ENCODE measurements at regions not wholly inside any gene's neighbourhood (a gene's known extent, or its start where the extent isn't known, plus 50 kb on each side); places are given as distances from the start of the nearest gene placed in this dataset.

DNA sequence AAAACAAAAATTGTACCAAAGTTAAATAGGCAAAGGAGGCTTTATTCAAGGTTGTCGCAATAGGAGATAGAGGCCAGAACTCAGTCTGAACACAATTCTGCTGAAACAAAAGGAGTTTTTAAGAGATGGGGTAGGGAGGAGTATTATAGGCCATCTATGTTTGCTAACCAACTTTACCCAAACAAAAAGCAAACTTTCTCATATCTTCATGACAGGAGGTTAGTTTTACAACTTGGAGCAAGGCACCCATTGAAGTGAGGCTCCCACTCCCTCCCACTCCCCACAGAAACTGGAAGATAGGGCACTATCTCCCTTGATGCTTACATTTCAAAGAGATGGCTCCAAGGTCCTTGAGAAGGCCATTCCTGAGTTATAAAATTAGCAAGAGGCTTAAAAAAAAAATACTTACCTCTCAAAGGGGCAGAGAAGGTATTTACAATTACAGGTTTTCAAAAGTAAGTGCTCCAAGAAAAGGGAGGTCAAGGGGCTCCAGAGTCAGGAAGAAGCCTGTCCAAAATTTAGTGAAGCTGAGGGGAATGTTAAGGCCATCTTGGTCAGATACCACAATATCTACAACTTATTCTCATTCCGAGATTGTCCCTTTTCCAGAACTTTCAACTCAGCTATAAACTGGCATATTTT is 84.4 kb upstream of the DHRS4 start:
- TF ChIP-seq, protein P1, sequence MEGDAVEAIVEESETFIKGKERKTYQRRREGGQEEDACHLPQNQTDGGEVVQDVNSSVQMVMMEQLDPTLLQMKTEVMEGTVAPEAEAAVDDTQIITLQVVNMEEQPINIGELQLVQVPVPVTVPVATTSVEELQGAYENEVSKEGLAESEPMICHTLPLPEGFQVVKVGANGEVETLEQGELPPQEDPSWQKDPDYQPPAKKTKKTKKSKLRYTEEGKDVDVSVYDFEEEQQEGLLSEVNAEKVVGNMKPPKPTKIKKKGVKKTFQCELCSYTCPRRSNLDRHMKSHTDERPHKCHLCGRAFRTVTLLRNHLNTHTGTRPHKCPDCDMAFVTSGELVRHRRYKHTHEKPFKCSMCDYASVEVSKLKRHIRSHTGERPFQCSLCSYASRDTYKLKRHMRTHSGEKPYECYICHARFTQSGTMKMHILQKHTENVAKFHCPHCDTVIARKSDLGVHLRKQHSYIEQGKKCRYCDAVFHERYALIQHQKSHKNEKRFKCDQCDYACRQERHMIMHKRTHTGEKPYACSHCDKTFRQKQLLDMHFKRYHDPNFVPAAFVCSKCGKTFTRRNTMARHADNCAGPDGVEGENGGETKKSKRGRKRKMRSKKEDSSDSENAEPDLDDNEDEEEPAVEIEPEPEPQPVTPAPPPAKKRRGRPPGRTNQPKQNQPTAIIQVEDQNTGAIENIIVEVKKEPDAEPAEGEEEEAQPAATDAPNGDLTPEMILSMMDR (IDR thresholded peaks at IDR 0.05; ENCODE audit: unreplicated experiment): no peak
- Mint-ChIP-seq H3K27ac (ENCODE audit: unreplicated experiment) (no peak overlapping the region), H3K27me3 (ENCODE audit: unreplicated experiment) (peaks cover 54% of the 10 kb centered on the region), H3K4me3 (ENCODE audit: low read depth, unreplicated experiment) (no peak overlapping the region), H3K36me3 (ENCODE audit: insufficient read depth, unreplicated experiment) (no peaks in the 10 kb centered on the region), H3K9me3 (ENCODE audit: low read depth, unreplicated experiment) (no peaks in the 10 kb centered on the region), H3K4me1 (ENCODE audit: low read depth, unreplicated experiment) (no peaks in the 10 kb centered on the region)
- BruUV-seq (replicated peaks): no TSS peak
- CTCF ChIA-PET: no interaction called here
- DNase-seq: no peak
- intact Hi-C loops (cut with micrococcal nuclease; ENCODE audit: unreplicated experiment): no loop called here

DNA sequence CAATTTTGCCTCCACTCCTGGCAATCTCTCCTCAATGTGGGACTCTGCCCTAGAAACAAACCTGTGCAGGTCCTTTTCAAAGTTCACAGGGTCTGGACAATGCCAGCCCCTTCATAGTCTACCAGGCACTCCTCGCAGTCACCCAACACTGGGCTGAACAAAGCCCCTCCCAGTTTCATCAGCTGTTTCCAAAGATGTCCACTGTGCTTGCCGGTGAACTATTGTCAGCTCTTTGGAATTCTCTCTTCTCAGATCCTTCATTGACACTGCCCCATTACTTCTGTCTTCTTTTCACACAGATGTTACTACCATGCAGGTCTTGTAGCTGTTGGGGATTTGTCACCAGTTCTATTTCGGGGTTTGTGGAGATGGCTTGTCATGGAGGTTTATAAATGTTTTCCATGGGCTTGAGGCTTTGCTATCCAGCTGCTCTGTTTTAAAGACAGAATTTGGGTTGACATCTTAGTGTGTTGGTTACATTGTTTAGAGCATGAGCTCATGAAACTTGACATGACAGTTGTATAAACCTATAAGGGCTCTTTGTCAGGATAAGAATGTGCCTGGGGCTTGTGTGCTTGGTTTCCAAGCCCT is 77.3 kb upstream of the DHRS4 start:
- Mint-ChIP-seq H3K4me3 (ENCODE audit: low read depth, unreplicated experiment) (no peak overlapping the region), H3K4me1 (ENCODE audit: low read depth, unreplicated experiment) (no peaks in the 10 kb centered on the region), H3K27ac (ENCODE audit: unreplicated experiment) (no peak overlapping the region), H3K9me3 (ENCODE audit: low read depth, unreplicated experiment) (no peaks in the 10 kb centered on the region), H3K27me3 (ENCODE audit: unreplicated experiment) (no peaks in the 10 kb centered on the region), H3K36me3 (ENCODE audit: insufficient read depth, unreplicated experiment) (no peaks in the 10 kb centered on the region)
- CTCF ChIA-PET: no interaction called here
- no TSS peak for BruUV-seq (replicated peaks)
- intact Hi-C loops (cut with micrococcal nuclease; ENCODE audit: unreplicated experiment): no loop called here
- TF ChIP-seq, protein P1 (IDR thresholded peaks at IDR 0.05; ENCODE audit: unreplicated experiment): no peak
- DNase-seq: no peak

DNA sequence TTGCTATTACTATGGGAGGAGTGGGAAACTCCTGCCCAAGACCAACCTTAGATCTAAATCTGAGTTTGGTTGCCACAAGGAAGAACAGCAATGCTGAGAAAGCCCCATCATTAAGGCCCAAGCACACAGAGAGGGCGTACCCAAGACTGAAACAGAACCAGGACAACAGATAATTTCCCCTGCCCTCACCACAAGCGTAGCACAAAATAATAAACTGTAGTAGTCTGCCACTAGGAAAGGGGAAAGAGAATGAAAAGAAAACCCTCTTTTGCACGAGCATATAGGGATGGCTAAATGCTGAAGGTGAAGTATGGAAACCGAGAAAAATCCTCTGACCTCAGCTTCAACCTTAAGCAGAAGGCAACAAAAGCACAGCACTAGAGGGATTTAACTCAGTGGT is 76.5 kb upstream of the DHRS4 start:
- TF ChIP-seq, protein P1 (IDR thresholded peaks at IDR 0.05; ENCODE audit: unreplicated experiment): no peak
- Mint-ChIP-seq H3K27me3 (ENCODE audit: unreplicated experiment) (no peaks in the 10 kb centered on the region), H3K9me3 (ENCODE audit: low read depth, unreplicated experiment) (no peaks in the 10 kb centered on the region), H3K4me3 (ENCODE audit: low read depth, unreplicated experiment) (no peak overlapping the region), H3K4me1 (ENCODE audit: low read depth, unreplicated experiment) (no peaks in the 10 kb centered on the region), H3K36me3 (ENCODE audit: insufficient read depth, unreplicated experiment) (no peaks in the 10 kb centered on the region), H3K27ac (ENCODE audit: unreplicated experiment) (no peak overlapping the region)
- intact Hi-C loops (cut with micrococcal nuclease; ENCODE audit: unreplicated experiment): no loop called here
- no peak for DNase-seq
- CTCF ChIA-PET: no interaction called here
- no TSS peak for BruUV-seq (replicated peaks)

DNA sequence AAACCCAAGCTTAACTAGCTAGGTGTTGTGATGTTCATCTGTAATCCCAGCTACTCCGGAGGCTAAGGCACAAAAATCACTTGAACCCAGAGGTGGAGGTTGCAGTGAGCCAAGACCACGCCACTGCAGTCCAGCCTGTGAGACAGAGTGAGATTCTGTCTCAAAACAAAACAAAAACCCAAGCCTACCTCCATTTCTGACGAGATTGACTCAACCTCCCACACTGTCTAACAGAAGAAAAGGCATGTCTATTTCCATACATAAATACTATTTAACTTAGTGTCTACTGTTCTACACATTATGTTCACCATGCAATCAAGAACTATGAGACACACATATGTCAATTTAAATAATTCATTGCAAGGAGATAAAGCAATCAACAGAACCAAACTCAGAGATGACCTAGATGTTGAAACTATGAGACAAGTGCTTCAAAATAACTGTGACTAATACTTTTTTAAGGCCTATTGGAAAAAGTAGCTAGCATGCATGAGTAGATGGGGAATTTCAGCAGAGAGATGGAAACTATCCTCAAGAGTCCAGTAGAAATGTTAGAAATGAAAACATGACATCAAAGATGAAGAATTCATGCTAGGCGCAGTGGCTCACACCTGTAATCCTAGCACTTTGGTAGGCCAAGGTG is 75.9 kb upstream of the DHRS4 start:
- Mint-ChIP-seq H3K4me3 (ENCODE audit: low read depth, unreplicated experiment) (no peak overlapping the region), H3K27ac (ENCODE audit: unreplicated experiment) (no peak overlapping the region), H3K36me3 (ENCODE audit: insufficient read depth, unreplicated experiment) (no peaks in the 10 kb centered on the region), H3K4me1 (ENCODE audit: low read depth, unreplicated experiment) (no peaks in the 10 kb centered on the region), H3K9me3 (ENCODE audit: low read depth, unreplicated experiment) (no peaks in the 10 kb centered on the region), H3K27me3 (ENCODE audit: unreplicated experiment) (no peaks in the 10 kb centered on the region)
- CTCF ChIA-PET: no interaction called here
- DNase-seq: no peak
- intact Hi-C loops (cut with micrococcal nuclease; ENCODE audit: unreplicated experiment): no loop called here
- no TSS peak for BruUV-seq (replicated peaks)
- TF ChIP-seq, protein P1 (IDR thresholded peaks at IDR 0.05; ENCODE audit: unreplicated experiment): no peak

Measured in Calu3 (cell line).